AG04449 (cell line): ENCODE measurements at regions not wholly inside any gene's neighbourhood (a gene's known extent, or its start where the extent isn't known, plus 50 kb on each side); places are given as distances from the start of the nearest gene placed in this dataset.

Experiments
- CTCF ChIA-PET: fragments of 350-600 bp; formaldehyde crosslinking; extraction: SDS; loops from one replicate; lab custom pipeline; 2021; ENCODE audit warnings: antibody characterized with exemption; lab: Yijun Ruan, JAX
- POLR2A ChIA-PET: fragments of 400-600, 350-600 bp; formaldehyde crosslinking; extraction: SDS; loops from one replicate; lab custom pipeline; 2020; ENCODE audit warnings: antibody characterized with exemption, inconsistent platforms; lab: Yijun Ruan, JAX
- DNase-seq: peaks from one replicate; pipeline ENCODE4 v3.0.0-alpha.2; 2010; ENCODE audit warnings: low read depth, low spot score
- H3K4me3 ChIP-seq: 2 replicates; pipeline ENCODE4 v1.5.1; 2011; ENCODE audit warnings: low read depth, mild to moderate bottlenecking, control low read depth, low read length
- TF ChIP-seq, protein P1 (sequence below): IDR thresholded peaks from one replicate; pipeline ENCODE4 v1.5.1; 2011; ENCODE audit warnings: mild to moderate bottlenecking, moderate library complexity, low read length, control low read depth, inconsistent platforms; ENCODE audit not compliant: insufficient read depth; ENCODE audit errors: missing control alignments

DNA sequence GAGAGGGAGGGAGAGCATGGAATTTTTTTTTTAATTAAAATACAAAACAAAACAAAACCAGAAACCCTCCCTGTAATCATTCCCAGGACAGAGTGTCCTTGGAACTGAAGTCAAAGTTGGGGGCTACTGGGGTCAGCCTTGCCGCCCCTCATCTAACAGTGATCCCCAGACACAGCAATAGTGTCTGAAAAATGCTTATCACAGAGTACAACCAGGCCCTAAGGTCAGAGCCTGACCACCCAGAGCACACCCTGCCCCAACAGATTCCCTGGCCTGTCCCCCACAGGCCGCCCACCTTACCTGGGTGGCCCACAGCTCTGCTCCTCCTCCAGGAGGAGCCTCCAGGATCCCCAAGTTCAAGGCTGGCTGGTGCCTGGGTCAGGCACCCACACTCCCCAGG is 101.6 kb upstream of the LINGO1 start:
- H3K4me3 ChIP-seq, result no peak overlapping the region
- TF ChIP-seq, protein P1, sequence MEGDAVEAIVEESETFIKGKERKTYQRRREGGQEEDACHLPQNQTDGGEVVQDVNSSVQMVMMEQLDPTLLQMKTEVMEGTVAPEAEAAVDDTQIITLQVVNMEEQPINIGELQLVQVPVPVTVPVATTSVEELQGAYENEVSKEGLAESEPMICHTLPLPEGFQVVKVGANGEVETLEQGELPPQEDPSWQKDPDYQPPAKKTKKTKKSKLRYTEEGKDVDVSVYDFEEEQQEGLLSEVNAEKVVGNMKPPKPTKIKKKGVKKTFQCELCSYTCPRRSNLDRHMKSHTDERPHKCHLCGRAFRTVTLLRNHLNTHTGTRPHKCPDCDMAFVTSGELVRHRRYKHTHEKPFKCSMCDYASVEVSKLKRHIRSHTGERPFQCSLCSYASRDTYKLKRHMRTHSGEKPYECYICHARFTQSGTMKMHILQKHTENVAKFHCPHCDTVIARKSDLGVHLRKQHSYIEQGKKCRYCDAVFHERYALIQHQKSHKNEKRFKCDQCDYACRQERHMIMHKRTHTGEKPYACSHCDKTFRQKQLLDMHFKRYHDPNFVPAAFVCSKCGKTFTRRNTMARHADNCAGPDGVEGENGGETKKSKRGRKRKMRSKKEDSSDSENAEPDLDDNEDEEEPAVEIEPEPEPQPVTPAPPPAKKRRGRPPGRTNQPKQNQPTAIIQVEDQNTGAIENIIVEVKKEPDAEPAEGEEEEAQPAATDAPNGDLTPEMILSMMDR, result no peak
- DNase-seq, result no peak
- ChIA-PET POLR2A (no interaction called here), CTCF (no interaction called here)

- TF ChIP-seq, protein P1, result no peak
- CTCF ChIA-PET, result no interaction called here
Observed at GRCh38 chr15:77733579-77734300, 101.0 kb upstream of the LINGO1 start.

DNA sequence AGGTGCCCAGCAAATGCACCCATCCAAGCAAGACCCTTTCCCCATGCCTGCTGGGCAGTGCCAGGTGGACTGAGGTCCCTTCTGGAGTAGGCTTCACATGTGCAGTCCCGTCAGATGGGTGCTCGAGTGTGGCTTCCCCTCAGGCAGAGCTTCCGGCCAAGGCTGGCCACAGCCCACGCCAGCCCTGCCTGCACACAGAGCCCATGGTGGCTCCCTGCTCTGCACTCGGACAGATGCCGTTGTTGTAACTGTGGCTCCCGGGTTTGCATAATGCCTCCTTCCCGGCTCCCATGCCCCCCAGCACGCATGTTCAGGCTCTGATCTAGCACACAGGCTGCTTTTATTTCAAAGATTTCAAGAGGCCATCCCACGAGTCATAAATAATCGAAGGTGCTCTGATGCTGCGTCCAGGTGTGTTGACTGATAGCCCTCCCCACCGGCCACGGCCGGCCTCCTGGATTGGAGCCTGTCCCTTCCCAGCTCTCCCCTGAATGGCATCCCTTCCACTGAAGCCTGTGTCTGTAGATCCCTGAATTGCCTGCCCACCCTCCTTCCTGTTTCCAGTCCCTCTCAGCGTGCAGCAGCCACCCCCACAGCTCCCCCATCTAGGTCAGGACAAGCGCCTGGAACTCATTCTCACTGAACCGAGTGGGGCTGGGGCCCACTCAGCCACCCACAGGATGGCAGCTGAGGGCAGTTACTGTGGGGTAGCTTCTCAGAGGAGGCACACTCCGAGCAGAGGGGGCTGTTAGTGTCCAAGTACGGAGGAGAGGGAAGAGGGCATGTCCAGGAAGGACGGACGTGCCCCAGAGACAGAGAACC is 100.0 kb upstream of the LINGO1 start:
- DNase-seq, result no peak
- POLR2A ChIA-PET, result no interaction called here
- no peak overlapping the region for H3K4me3 ChIP-seq
- CTCF ChIA-PET, result no interaction called here
- TF ChIP-seq, protein P1, result no peak

More at GRCh38 chr15:77733579-77734300, 101.0 kb upstream of the LINGO1 start:
- DNase-seq, result no peak
- H3K4me3 ChIP-seq, result no peak overlapping the region
- POLR2A ChIA-PET, result no interaction called here

DNA sequence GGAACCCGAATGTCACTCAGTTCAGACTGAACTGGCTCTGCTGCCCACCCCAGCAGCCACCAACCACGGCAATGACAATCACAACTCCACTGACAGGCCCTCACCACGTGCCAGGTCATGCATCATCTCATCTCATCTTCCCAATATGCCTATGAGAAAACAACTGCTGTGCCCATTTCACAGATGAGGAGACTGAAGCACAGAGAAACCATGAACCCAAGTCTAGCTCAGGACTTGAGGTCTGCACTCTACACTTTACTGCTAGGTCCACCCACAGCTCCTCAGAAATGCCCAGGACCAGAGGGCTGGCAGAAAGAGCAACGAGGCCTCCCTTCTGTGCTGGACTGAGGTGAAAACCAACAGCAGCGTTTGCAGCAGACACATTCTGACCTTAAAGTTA is 99.2 kb upstream of the LINGO1 start:
- ChIA-PET POLR2A (no interaction called here), CTCF (no interaction called here)
- no peak overlapping the region for H3K4me3 ChIP-seq
- no peak for DNase-seq
- TF ChIP-seq, protein P1, result no peak

DNA sequence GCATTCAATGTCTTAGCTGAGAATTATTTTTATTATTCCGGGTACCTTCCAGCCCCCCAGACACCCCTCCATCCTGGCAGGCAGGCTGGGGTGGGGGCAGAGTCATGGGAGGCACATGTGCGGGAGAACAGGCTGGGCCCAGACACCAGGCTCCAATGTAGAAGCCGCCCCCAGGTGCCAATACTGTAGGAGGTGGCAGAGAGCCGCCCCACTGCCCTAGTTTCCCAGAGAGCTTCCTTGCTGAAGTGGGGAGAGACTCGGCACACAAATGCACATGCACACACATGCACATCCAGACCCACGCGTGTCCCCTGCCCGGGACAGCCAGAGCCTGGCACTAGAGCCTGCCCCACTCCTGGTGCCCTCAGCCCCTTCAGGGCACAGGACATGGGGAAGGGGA is 98.4 kb upstream of the LINGO1 start:
- ChIA-PET POLR2A (no interaction called here), CTCF (no interaction called here)
- no peak for DNase-seq
- TF ChIP-seq, protein P1, result no peak
- no peak overlapping the region for H3K4me3 ChIP-seq

DNA sequence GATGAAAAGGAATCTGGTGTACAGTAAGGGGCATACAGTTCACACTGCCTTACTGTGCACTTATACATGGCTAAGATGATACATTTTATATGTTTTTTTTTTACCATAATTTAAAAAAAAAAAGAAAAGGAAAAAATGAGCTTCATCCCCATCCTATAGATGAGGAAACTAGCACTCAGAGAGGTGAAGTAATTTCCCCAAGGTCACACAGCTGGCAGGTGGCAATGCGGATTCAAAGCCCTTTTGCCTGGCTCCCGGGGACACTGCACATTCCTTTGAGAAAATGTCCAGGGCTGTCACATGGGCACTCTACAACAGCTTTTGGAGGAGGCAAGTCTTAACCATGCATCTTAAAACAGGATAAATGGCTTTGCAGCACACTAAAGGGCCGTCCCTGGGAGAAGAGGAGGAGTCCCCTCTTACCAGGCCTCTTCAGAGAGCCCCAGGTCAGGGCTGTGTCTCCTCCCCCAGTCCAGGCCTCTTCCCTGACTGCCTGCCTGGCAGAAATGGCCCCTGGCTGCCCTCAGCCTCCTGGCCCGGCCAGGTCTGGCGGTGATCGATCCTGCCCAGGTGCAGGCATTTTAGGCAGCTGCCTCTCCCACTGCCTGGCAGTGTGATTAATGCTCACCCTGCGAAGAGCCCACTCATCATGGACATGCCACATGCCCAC is 95.1 kb upstream of the LINGO1 start:
- POLR2A ChIA-PET, result no interaction called here
- DNase-seq, result no peak
- TF ChIP-seq, protein P1, result no peak
- CTCF ChIA-PET, result interaction anchor here (0.7 kb wide), 1 partner anchor 95 kb away, joined by 4 read pairs; the partner anchor contains the start of gene LINGO1
- no peak overlapping the region for H3K4me3 ChIP-seq
